Endothelial cell of umbilical vein (primary cell): ENCODE measurements at regions not wholly inside any gene's neighbourhood (a gene's known extent, or its start where the extent isn't known, plus 50 kb on each side); places are given as distances from the start of the nearest gene placed in this dataset.

Experiments
- BruUV-seq: library from RNA; stranded (reverse); fragments of 400-500 nt; replicated peaks from 2 replicates; lab custom pipeline; 2021; lab: Mats Ljungman, UMichigan
- CTCF ChIA-PET: fragments of 300-600, 350-600 bp; sonication (Branson Sonifier 250); formaldehyde crosslinking; loops from one replicate; lab custom pipeline; 2021; ENCODE audit warnings: antibody characterized with exemption, inconsistent platforms; lab: Charles Lee
- POLR2A ChIA-PET: fragments of 300-600, 350-600 bp; sonication (Branson Sonifier 250); formaldehyde crosslinking; loops from one replicate; lab custom pipeline; 2021; ENCODE audit warnings: antibody characterized with exemption, inconsistent platforms; lab: Charles Lee
- DNase-seq: peaks from one replicate; pipeline ENCODE4 v3.0.0-alpha.2; 2011; ENCODE audit warnings: low read depth, low spot score
- FAIRE-seq: peaks from 2 replicates; lab custom pipeline; 2011; peaks lifted over from hg19 to GRCh38; lab: Jason Lieb, UNC
- H2AFZ ChIP-seq: 2 replicates; pipeline ENCODE4 v1.6.0; 2012; ENCODE audit warnings: low read depth, low read length, control low read depth, inconsistent platforms
- H3K27ac ChIP-seq: 2 replicates; pipeline ENCODE4 v1.5.1; 2011; ENCODE audit warnings: low read depth, mild to moderate bottlenecking, control low read depth, low read length, moderate library complexity; ENCODE audit not compliant: insufficient read depth
- H3K27me3 ChIP-seq, 2 experiments: 2 replicates each; pipeline versions ENCODE4 v1.6.0 to v1.6.1; 2011; ENCODE audit warnings: low read length in 2 of 2, mixed read lengths in 1 of 2; ENCODE audit not compliant: control insufficient read depth in 2 of 2, insufficient read depth in 2 of 2
- H3K36me3 ChIP-seq, 2 experiments: 2 replicates in 1 of 2; 3 replicates in 1 of 2; pipeline ENCODE4 v1.5.1; 2011; ENCODE audit warnings: low read length in 2 of 2, mild to moderate bottlenecking in 1 of 2, moderate library complexity in 1 of 2; ENCODE audit not compliant: control insufficient read depth in 2 of 2, insufficient read depth in 2 of 2; ENCODE audit errors: extremely low read depth in 1 of 2
- H3K4me1 ChIP-seq: 3 replicates; pipeline ENCODE4 v1.5.1; 2011; ENCODE audit warnings: mild to moderate bottlenecking, low read length; ENCODE audit not compliant: control insufficient read depth, insufficient read depth; ENCODE audit errors: extremely low read depth
- H3K4me2 ChIP-seq: 2 replicates; pipeline ENCODE4 v1.6.1; 2011; ENCODE audit warnings: low read length, control low read depth, mixed read lengths; ENCODE audit not compliant: insufficient read depth
- H3K4me3 ChIP-seq, 3 experiments: fragments of 200-600 bp in 1 of 3; sonication (generic), shearing (Covaris generic) in 1 of 3; replicated peaks in 1 of 3; 2 replicates each; pipeline ENCODE4 v1.5.1; 2011 to 2016; ENCODE audit warnings: control low read depth in 3 of 3, low read length in 3 of 3, mild to moderate bottlenecking in 2 of 3, inconsistent platforms in 1 of 3, low read depth in 1 of 3, moderate library complexity in 1 of 3; ENCODE audit not compliant: insufficient read depth in 1 of 3
- H3K79me2 ChIP-seq: 2 replicates; pipeline ENCODE4 v1.6.0; 2012; ENCODE audit warnings: low read length, inconsistent platforms; ENCODE audit not compliant: control insufficient read depth, insufficient read depth
- H3K9ac ChIP-seq: replicated peaks from 2 replicates; pipeline ENCODE3; 2011; ENCODE audit warnings: low read length, control low read depth; ENCODE audit not compliant: insufficient read depth; ENCODE audit errors: extremely low read depth
- H3K9me1 ChIP-seq: replicated peaks from 3 replicates; pipeline ENCODE4 v1.6.0; 2011; ENCODE audit warnings: mild to moderate bottlenecking, low read length; ENCODE audit not compliant: control insufficient read depth, insufficient read depth; ENCODE audit errors: extremely low read depth
- H3K9me3 ChIP-seq: replicated peaks from 2 replicates; pipeline ENCODE4 v1.5.1; 2012; ENCODE audit warnings: low read length, inconsistent platforms; ENCODE audit not compliant: control insufficient read depth, insufficient read depth
- H4K20me1 ChIP-seq: replicated peaks from 2 replicates; pipeline ENCODE3; 2011; ENCODE audit warnings: mild to moderate bottlenecking, low read length; ENCODE audit not compliant: control insufficient read depth, insufficient read depth; ENCODE audit errors: extremely low read depth
- EZH2 ChIP-seq: IDR thresholded peaks from 2 replicates; pipeline ENCODE4 v1.6.1; 2012; ENCODE audit warnings: borderline replicate concordance, low read depth, mild to moderate bottlenecking, moderate library complexity, low read length, inconsistent platforms; ENCODE audit not compliant: severe bottlenecking
- FOS ChIP-seq: IDR thresholded peaks from 2 replicates; pipeline ENCODE4 v1.6.1; 2011; ENCODE audit warnings: mild to moderate bottlenecking, low read length, moderate library complexity, borderline replicate concordance; ENCODE audit not compliant: insufficient read depth
- GATA2 ChIP-seq: IDR thresholded peaks from 2 replicates; pipeline ENCODE4 v1.7.0; 2011; ENCODE audit warnings: low read depth, mild to moderate bottlenecking, moderate library complexity, mixed read lengths, low read length; ENCODE audit not compliant: insufficient read length, insufficient read depth
- JUN ChIP-seq: IDR thresholded peaks from 2 replicates; pipeline ENCODE4 v1.6.1; 2011; ENCODE audit warnings: borderline replicate concordance, low read depth; ENCODE audit not compliant: insufficient read length, insufficient read depth
- MYC ChIP-seq: IDR thresholded peaks from one replicate; pipeline ENCODE4 v1.6.1; 2011; ENCODE audit warnings: mild to moderate bottlenecking, low read depth, low read length
- POLR2A ChIP-seq: IDR thresholded peaks from 2 replicates; pipeline ENCODE4 v1.6.1; 2012; ENCODE audit warnings: low read depth, mild to moderate bottlenecking, control low read depth, low read length
- POLR2AphosphoS5 ChIP-seq: IDR thresholded peaks from 2 replicates; pipeline ENCODE4 v1.6.1; 2012; ENCODE audit warnings: low read depth, mild to moderate bottlenecking, control low read depth, low read length, moderate library complexity; ENCODE audit not compliant: insufficient read depth
- dilution Hi-C: fragments of 300-500 bp; cut with MboI; formaldehyde crosslinking; loops from one replicate; pipeline ENCODE4 v1.15.0; 2019; ENCODE audit warnings: low sequenced_read_pairs; ENCODE audit not compliant: extremely low pct_ligation_motif_present
- intact Hi-C: fragments of 100-400 bp; cut with micrococcal nuclease; formaldehyde crosslinking; loops from one replicate; pipeline ENCODE4 v1.10.0; 2022
- TF ChIP-seq, protein P1 (sequence below): IDR thresholded peaks from 2 replicates; pipeline ENCODE4 v1.6.1; 2011; ENCODE audit not compliant: insufficient read depth, insufficient read length
- TF ChIP-seq, protein P2 (sequence below), 2 donors: IDR thresholded peaks; 1 replicate in 1 of 2; 2 replicates in 1 of 2; pipeline ENCODE4 v1.5.1; 2011; ENCODE audit warnings: low read length in 2 of 2, mild to moderate bottlenecking in 2 of 2, moderate library complexity in 2 of 2, control low read depth in 1 of 2, inconsistent platforms in 1 of 2, low read depth in 1 of 2; ENCODE audit not compliant: insufficient read depth in 1 of 2; ENCODE audit errors: extremely low read depth in 1 of 2

DNA sequence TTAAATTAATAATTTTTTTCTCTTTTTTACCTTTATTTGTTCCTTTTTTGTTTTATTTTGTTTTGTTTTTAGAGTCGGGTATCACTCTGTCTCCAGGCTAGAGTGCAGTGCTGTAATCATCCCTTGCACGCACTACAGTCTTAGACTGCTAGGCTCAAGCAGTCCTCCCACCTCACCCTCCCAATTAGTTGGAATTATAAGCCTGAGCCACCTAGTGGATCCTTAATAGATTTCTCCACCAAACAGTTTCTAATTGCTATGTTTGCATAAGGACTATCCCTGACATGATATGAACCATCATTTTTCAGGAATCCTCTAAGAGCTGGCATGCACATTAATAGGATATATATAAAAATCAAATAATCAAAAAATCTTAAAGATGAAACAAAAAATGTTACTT, 993.2 kb downstream of the OTOL1 start:
- ChIA-PET POLR2A (no interaction called here), CTCF (no interaction called here)
- Histone ChIP-seq H3K4me3 (no peak overlapping the region), H2AFZ (no peak overlapping the region), H3K27ac (no peak overlapping the region), H3K79me2 (no peaks in the 10 kb centered on the region), H3K27me3 (no peaks in the 10 kb centered on the region), H3K9me3 (no peaks in the 10 kb centered on the region), H3K4me1 (no peaks in the 10 kb centered on the region), H3K4me2 (no peak overlapping the region), H3K36me3 (no peaks in the 10 kb centered on the region), H3K9ac (no peak overlapping the region), H4K20me1 (no peaks in the 10 kb centered on the region), H3K9me1 (no peaks in the 10 kb centered on the region)
- dilution Hi-C loops, result no loop called here
- intact Hi-C loops, result no loop called here
- DNase-seq (no peak), FAIRE-seq (no peak)
- TF ChIP-seq POLR2A, result no peak
- TF ChIP-seq MYC, result no peak
- no peak for TF ChIP-seq FOS
- TF ChIP-seq GATA2, result no peak
- TF ChIP-seq, protein P1, sequence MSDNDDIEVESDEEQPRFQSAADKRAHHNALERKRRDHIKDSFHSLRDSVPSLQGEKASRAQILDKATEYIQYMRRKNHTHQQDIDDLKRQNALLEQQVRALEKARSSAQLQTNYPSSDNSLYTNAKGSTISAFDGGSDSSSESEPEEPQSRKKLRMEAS, result no peak
- TF ChIP-seq, protein P2, sequence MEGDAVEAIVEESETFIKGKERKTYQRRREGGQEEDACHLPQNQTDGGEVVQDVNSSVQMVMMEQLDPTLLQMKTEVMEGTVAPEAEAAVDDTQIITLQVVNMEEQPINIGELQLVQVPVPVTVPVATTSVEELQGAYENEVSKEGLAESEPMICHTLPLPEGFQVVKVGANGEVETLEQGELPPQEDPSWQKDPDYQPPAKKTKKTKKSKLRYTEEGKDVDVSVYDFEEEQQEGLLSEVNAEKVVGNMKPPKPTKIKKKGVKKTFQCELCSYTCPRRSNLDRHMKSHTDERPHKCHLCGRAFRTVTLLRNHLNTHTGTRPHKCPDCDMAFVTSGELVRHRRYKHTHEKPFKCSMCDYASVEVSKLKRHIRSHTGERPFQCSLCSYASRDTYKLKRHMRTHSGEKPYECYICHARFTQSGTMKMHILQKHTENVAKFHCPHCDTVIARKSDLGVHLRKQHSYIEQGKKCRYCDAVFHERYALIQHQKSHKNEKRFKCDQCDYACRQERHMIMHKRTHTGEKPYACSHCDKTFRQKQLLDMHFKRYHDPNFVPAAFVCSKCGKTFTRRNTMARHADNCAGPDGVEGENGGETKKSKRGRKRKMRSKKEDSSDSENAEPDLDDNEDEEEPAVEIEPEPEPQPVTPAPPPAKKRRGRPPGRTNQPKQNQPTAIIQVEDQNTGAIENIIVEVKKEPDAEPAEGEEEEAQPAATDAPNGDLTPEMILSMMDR (IDR thresholded peaks at IDR 0.05; ENCODE audit: extremely low read depth in 1 of 2, insufficient read depth in 1 of 2, low read depth in 1 of 2, low read length in 2 of 2), result no peak
- no peak for TF ChIP-seq POLR2AphosphoS5
- no peak for TF ChIP-seq JUN
- no peak for TF ChIP-seq EZH2
- BruUV-seq, result no TSS peak
